ENCODE measurements at regions not wholly inside any gene's neighbourhood (a gene's known extent, or its start where the extent isn't known, plus 50 kb on each side); places are given as distances from the start of the nearest gene placed in this dataset.

GRCh38 chr13:89660752-89661151, 1686.7 kb upstream of the MIR17HG start:
- TF ChIP-seq POLR2A (IDR thresholded peaks at IDR 0.05), result no peak
- no peak for TF ChIP-seq CTCF (IDR thresholded peaks at IDR 0.05)
- no peak for ATAC-seq
- intact Hi-C loops (cut with DNase I), result no loop called here
- Histone ChIP-seq H3K27ac (no peak overlapping the region), H3K9me3 (no peaks in the 10 kb centered on the region), H3K27me3 (no peaks in the 10 kb centered on the region), H3K36me3 (no peaks in the 10 kb centered on the region), H3K4me1 (no peaks in the 10 kb centered on the region), H3K4me3 (no peak overlapping the region)
- no peak for DNase-seq

GRCh38 chr13:89673789-89674311, 1673.6 kb upstream of the MIR17HG start:
- Histone ChIP-seq H3K36me3 (no peaks in the 10 kb centered on the region), H3K27me3 (no peaks in the 10 kb centered on the region), H3K9me3 (no peaks in the 10 kb centered on the region), H3K27ac (no peak overlapping the region), H3K4me3 (no peak overlapping the region), H3K4me1 (no peaks in the 10 kb centered on the region)
- ATAC-seq (no peak), DNase-seq (no peak)
- WGBS (ENCODE audit: insufficient coverage, low coverage, low lambda C conversion rate, missing lambda C conversion rate), result 51% methylated on average over 3 of the region's 3 CpGs
- TF ChIP-seq POLR2A (IDR thresholded peaks at IDR 0.05), result no peak
- TF ChIP-seq CTCF (IDR thresholded peaks at IDR 0.05), result no peak
- intact Hi-C loops (cut with DNase I), result no loop called here

- Histone ChIP-seq H3K4me3 (no peak overlapping the region), H3K27me3 (no peaks in the 10 kb centered on the region), H3K9me3 (no peaks in the 10 kb centered on the region), H3K27ac (no peak overlapping the region), H3K4me1 (no peaks in the 10 kb centered on the region), H3K36me3 (no peaks in the 10 kb centered on the region)
- ATAC-seq, result no peak
- no peak for DNase-seq
- 60% methylated on average over 2 of the region's 2 CpGs for WGBS (ENCODE audit: insufficient coverage, low coverage, low lambda C conversion rate, missing lambda C conversion rate)
- intact Hi-C loops (cut with DNase I), result no loop called here
- TF ChIP-seq CTCF (IDR thresholded peaks at IDR 0.05) (no peak), POLR2A (IDR thresholded peaks at IDR 0.05) (no peak)
Observed at GRCh38 chr13:89678466-89679121, 1668.9 kb upstream of the MIR17HG start.

GRCh38 chr13:89684896-89685295, 1662.6 kb upstream of the MIR17HG start:
- Histone ChIP-seq H3K9me3 (no peaks in the 10 kb centered on the region), H3K36me3 (no peaks in the 10 kb centered on the region), H3K4me1 (no peaks in the 10 kb centered on the region), H3K27ac (no peak overlapping the region), H3K27me3 (no peaks in the 10 kb centered on the region), H3K4me3 (no peak overlapping the region)
- no peak for TF ChIP-seq POLR2A (IDR thresholded peaks at IDR 0.05)
- no peak for TF ChIP-seq CTCF (IDR thresholded peaks at IDR 0.05)
- DNase-seq (no peak), ATAC-seq (no peak)
- intact Hi-C loops (cut with DNase I), result no loop called here

- no peak overlapping the region for H3K4me3 ChIP-seq
- H3K36me3 ChIP-seq, result no peaks in the 10 kb centered on the region
- H3K27ac ChIP-seq, result no peak overlapping the region
- ATAC-seq, result no peak
- 75% methylated on average over 5 of the region's 5 CpGs for WGBS (ENCODE audit: insufficient coverage, low coverage, low lambda C conversion rate, missing lambda C conversion rate)
- TF ChIP-seq CTCF (IDR thresholded peaks at IDR 0.05) (no peak), POLR2A (IDR thresholded peaks at IDR 0.05) (no peak)
- no peaks in the 10 kb centered on the region for H3K4me1 ChIP-seq
- H3K27me3 ChIP-seq, result no peaks in the 10 kb centered on the region
- intact Hi-C loops (cut with DNase I), result no loop called here
- DNase-seq, result no peak
- no peaks in the 10 kb centered on the region for H3K9me3 ChIP-seq
Observed at GRCh38 chr13:89686171-89686570, 1661.3 kb upstream of the MIR17HG start.
